ENCODE measurements at regions not wholly inside any gene's neighbourhood (a gene's known extent, or its start where the extent isn't known, plus 50 kb on each side); places are given as distances from the start of the nearest gene placed in this dataset.

DNA sequence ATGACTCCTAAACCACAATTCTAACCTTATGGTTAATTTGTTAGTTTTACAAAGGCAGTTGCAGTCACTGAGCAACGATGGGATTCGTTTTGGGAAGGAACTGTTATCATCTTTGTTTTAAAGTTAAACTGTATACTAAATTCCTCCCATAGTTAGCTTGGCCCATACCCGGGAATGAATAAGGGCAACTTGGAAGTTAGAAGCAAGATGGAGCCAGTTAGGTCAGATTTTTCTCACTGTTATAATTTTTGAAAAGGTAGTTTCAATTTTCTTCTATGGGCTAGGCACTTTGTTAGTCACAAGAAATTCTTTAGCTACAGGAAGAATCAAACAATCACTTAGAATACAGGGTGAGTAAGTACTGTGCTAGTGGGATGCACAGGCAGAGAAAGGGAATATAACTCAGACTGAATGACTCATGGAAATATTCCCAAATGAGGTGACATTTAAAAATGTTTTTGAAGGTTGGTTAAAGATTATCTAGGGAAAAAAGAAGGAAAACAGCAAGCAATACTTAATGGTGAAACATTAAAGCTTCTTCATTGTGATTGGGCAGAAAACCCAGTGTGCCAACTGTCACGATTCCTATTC, 153.6 kb downstream of the MAGEB17 start:
- no peak for TF ChIP-seq POLR2A (IDR thresholded peaks at IDR 0.05)
- TF ChIP-seq, protein P1, sequence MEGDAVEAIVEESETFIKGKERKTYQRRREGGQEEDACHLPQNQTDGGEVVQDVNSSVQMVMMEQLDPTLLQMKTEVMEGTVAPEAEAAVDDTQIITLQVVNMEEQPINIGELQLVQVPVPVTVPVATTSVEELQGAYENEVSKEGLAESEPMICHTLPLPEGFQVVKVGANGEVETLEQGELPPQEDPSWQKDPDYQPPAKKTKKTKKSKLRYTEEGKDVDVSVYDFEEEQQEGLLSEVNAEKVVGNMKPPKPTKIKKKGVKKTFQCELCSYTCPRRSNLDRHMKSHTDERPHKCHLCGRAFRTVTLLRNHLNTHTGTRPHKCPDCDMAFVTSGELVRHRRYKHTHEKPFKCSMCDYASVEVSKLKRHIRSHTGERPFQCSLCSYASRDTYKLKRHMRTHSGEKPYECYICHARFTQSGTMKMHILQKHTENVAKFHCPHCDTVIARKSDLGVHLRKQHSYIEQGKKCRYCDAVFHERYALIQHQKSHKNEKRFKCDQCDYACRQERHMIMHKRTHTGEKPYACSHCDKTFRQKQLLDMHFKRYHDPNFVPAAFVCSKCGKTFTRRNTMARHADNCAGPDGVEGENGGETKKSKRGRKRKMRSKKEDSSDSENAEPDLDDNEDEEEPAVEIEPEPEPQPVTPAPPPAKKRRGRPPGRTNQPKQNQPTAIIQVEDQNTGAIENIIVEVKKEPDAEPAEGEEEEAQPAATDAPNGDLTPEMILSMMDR (IDR thresholded peaks at IDR 0.05) = no peak

Data from Peyer's patch (tissue), 4 donors.